ENCODE measurements at regions not wholly inside any gene's neighbourhood (a gene's known extent, or its start where the extent isn't known, plus 50 kb on each side); places are given as distances from the start of the nearest gene placed in this dataset.

- TF ChIP-seq, protein P1, sequence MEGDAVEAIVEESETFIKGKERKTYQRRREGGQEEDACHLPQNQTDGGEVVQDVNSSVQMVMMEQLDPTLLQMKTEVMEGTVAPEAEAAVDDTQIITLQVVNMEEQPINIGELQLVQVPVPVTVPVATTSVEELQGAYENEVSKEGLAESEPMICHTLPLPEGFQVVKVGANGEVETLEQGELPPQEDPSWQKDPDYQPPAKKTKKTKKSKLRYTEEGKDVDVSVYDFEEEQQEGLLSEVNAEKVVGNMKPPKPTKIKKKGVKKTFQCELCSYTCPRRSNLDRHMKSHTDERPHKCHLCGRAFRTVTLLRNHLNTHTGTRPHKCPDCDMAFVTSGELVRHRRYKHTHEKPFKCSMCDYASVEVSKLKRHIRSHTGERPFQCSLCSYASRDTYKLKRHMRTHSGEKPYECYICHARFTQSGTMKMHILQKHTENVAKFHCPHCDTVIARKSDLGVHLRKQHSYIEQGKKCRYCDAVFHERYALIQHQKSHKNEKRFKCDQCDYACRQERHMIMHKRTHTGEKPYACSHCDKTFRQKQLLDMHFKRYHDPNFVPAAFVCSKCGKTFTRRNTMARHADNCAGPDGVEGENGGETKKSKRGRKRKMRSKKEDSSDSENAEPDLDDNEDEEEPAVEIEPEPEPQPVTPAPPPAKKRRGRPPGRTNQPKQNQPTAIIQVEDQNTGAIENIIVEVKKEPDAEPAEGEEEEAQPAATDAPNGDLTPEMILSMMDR (IDR thresholded peaks at IDR 0.05; ENCODE audit: low read depth, low read length): no peak
- TF ChIP-seq EZH2phosphoT487 (IDR thresholded peaks at IDR 0.05; ENCODE audit: low read depth): no peak
Measured at GRCh38 chr16:75865736-75866135, 139.4 kb upstream of the CPHXL start.

All from OCI-LY3 (cell line).